AG09309 (cell line): ENCODE measurements at regions not wholly inside any gene's neighbourhood (a gene's known extent, or its start where the extent isn't known, plus 50 kb on each side); places are given as distances from the start of the nearest gene placed in this dataset.

ENCODE experiments used
- DNase-seq: peaks from one replicate; pipeline ENCODE4 v3.0.0-alpha.2; 2010; ENCODE audit warnings: low read depth
- H3K4me3 ChIP-seq: 2 replicates; pipeline ENCODE4 v1.5.1; 2011; ENCODE audit warnings: mild to moderate bottlenecking, low read depth, low read length, moderate library complexity; ENCODE audit not compliant: control insufficient read depth
- CTCF ChIP-seq: IDR thresholded peaks from 2 replicates; pipeline ENCODE4 v1.5.1; 2011; ENCODE audit warnings: mild to moderate bottlenecking, low read depth, low read length, inconsistent platforms; ENCODE audit not compliant: insufficient read depth, control insufficient read depth; ENCODE audit errors: missing control alignments

- TF ChIP-seq CTCF: no peak
Measured at GRCh38 chr10:78169214-78169613, 135.6 kb downstream of the RPS24 start.

GRCh38 chr10:78170026-78170475, 136.4 kb downstream of the RPS24 start:
- no peak for TF ChIP-seq CTCF
- peak; percentile 14 for DNase-seq

More at GRCh38 chr10:78169214-78169613, 135.6 kb downstream of the RPS24 start:
- no peak for DNase-seq
- no peak overlapping the region for H3K4me3 ChIP-seq

GRCh38 chr10:78171633-78172400, 138.2 kb downstream of the RPS24 start:
- DNase-seq: no peak
- no peak for TF ChIP-seq CTCF
- H3K4me3 ChIP-seq: no peak overlapping the region

More at GRCh38 chr10:78170026-78170475, 136.4 kb downstream of the RPS24 start:
- no peak overlapping the region for H3K4me3 ChIP-seq

- no peak for TF ChIP-seq CTCF
Measured at GRCh38 chr10:78173360-78174015, 139.8 kb downstream of the RPS24 start.

GRCh38 chr10:78175444-78176015, 141.9 kb downstream of the RPS24 start:
- no peak for TF ChIP-seq CTCF
- H3K4me3 ChIP-seq: no peak overlapping the region
- DNase-seq: no peak

More at GRCh38 chr10:78173360-78174015, 139.8 kb downstream of the RPS24 start:
- H3K4me3 ChIP-seq: no peak overlapping the region
- no peak for DNase-seq

- TF ChIP-seq CTCF: no peak
- DNase-seq: no peak
- H3K4me3 ChIP-seq: no peak overlapping the region
Measured at GRCh38 chr10:78176320-78177317, 143.0 kb downstream of the RPS24 start.
